ENCODE measurements at regions not wholly inside any gene's neighbourhood (a gene's known extent, or its start where the extent isn't known, plus 50 kb on each side); places are given as distances from the start of the nearest gene placed in this dataset.

DNA sequence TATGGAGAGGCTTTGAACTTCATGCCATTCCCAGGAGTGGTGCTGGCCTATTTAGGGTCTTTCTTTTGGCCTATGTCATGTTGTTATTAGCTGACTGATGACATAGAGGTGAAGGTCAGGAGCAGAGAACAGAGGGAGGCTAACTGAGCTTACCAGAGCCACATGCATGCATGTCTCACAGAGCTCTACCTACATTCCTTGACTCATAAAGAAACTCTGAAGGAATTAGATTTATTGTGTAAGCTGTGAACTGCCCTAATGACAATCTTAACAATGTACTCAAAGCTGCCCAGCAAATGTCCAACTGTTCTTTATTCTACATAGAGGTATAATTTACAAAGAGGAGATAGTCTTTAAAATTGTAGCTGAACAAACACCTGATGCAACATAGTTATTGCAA lies 192.7 kb upstream of the CNR1 start:
- no peak for DNase-seq (ENCODE audit: low read depth in 2 of 2)

GRCh38 chr6:88349511-88349910 lies 183.4 kb upstream of the CNR1 start:
- DNase-seq (ENCODE audit: low read depth in 2 of 2), result no peak

- DNase-seq (ENCODE audit: low read depth in 2 of 2), result no peak
Measured at GRCh38 chr6:88342336-88342735, 176.2 kb upstream of the CNR1 start.

GRCh38 chr6:88339761-88340160 lies 173.6 kb upstream of the CNR1 start:
- DNase-seq (ENCODE audit: low read depth in 2 of 2), result no peak

DNA sequence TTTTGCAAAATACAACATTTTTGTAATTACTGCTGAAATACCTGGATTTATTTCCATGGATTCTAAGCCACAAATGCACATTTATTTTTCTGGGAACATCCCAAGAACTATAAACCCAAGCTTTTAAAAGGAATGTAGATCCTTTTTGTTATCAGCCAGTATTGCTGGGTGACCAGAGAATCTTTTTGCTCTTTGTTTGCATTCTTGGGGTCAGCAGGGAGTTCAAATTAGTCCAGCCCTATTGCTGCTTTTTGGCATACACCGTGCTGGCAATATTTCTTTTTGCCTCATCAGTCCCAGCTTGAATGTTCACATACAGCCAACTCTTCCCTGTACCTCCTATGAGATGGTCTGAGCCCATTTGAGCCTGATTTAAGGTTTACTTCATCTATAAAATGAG lies 155.2 kb upstream of the CNR1 start:
- DNase-seq (ENCODE audit: low read depth in 2 of 2), result no peak

DNA sequence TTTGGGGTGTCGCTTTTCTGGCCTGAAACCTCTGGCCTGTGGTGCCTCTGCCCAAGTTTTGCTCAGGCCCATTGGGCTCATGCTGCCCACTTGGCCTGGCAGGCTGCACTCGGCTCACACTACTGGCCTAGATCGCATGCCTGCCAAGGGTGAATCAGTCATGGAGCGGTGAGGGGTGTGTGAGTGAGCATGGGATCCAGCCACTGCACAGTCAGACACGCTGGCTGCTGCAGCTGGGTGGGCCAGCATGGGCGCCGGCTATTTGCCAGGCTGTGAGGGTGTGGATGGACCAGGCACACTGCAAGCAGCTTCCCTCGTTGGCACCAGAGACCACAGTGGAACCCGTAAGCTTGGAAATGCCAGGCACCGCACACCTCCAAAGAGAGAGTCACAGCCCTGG lies 145.4 kb upstream of the CNR1 start:
- DNase-seq (ENCODE audit: low read depth in 2 of 2), result no peak

GRCh38 chr6:88304520-88304919 lies 138.4 kb upstream of the CNR1 start:
- no peak for DNase-seq (ENCODE audit: low read depth in 2 of 2)

GRCh38 chr6:88302769-88303225 lies 136.7 kb upstream of the CNR1 start:
- DNase-seq (ENCODE audit: low read depth in 2 of 2), result no peak

- DNase-seq (ENCODE audit: low read depth in 2 of 2), result no peak
Measured at GRCh38 chr6:88301888-88302768, 136.0 kb upstream of the CNR1 start.

- DNase-seq (ENCODE audit: low read depth in 2 of 2), result no peak
Measured at GRCh38 chr6:88301256-88301655, 135.1 kb upstream of the CNR1 start.

DNA sequence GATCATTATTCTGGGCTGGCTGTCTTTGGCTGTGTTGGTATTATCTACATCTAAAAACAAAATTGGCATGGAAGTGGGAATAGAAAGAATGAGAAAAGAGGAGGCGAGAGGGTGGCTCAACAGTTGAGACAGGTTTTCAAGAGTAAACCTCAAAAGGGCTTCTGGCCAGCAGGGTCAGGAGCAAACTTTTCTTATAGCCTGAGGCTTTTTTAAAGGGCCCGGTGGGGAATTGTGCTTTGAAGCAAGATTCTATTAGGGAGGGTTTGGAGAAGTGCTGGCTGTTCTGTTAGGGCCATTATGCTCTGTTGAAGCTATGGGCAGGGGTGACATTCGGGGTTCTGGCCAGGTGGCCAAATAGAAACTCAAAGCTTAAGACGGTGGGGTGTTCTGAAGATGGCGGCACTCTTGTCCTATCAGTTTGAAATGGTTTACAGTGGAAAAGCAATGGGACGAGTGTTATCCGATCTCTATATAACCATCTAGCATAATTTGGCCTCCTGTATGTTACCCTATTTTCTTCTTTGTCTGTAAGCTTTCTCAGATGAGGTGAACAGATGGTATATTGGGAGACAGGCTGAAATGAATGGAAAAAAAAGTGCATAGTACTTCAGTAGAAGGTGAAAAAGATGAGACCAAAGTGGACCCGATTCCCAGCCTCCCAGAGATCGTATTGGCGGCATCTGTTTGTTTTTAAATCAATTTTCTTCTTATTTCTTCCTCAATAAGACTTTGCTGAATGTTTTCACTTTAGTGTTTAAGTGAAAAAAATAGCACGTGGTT lies 132.1 kb upstream of the CNR1 start:
- DNase-seq (ENCODE audit: low read depth in 2 of 2), result no peak

DNA sequence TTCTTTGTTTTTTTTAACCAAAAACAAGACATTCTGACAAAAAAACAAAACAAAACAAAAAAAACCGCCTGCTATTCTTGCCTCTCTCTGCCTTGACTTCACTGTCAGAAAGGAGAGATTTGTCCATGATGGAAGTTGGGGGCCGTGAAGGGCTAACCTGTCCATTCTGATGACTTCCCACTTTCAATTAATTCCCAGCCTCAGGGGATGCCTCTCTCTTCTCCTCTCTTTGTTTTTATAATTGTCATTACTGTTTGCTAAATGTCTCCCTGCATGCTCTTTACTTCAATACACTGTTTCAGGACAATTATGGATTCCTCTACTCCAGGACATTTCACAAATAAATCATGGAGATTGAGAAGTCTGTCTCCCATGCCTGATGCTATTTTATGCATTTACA lies 130.5 kb upstream of the CNR1 start:
- no peak for DNase-seq (ENCODE audit: low read depth in 2 of 2)

DNA sequence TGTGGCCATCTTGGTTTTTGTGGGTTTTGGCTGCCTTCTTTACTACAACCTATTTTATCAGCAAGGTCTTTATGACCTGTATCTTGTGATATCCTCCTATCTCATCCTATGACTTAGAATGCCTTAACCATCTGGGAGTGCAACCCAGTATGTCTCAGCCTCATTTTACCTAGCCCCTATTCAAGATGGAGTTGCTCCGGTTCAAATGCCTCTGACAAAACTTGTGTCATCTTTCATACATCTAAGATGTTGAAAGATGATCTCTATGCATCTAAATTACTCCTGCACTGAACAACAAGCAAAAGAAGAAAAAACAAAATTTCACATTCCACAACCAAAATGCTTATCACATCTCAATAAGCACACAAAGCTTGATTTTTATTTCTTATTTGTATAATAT lies 129.5 kb upstream of the CNR1 start:
- no peak for DNase-seq (ENCODE audit: low read depth in 2 of 2)

GRCh38 chr6:88294702-88295101 lies 128.6 kb upstream of the CNR1 start:
- DNase-seq (ENCODE audit: low read depth in 2 of 2), result no peak

DNA sequence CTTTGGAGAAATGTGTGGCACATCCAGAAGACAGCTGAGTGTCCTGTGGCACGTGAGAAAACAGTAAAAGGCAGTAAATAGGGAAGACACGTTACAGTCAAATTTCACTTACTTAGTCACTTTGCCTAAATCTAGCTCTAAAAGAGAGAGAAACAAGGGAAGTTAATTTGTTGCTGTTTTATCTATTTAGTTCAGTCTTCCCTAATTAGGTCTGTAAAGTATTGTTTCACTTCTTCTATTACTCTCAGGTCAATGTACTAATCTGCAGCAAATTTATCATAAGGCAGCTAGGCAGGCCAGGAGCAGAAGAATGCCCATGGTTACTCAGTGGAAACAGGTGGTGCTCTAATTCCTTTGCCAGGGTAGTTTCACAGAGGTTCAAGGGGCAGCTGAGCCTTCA lies 124.3 kb upstream of the CNR1 start:
- DNase-seq (ENCODE audit: low read depth in 2 of 2), result no peak

GRCh38 chr6:88287696-88288095 lies 121.5 kb upstream of the CNR1 start:
- DNase-seq (ENCODE audit: low read depth in 2 of 2), result no peak

GRCh38 chr6:88276331-88276730 lies 110.2 kb upstream of the CNR1 start:
- DNase-seq (ENCODE audit: low read depth in 2 of 2), result no peak

DNA sequence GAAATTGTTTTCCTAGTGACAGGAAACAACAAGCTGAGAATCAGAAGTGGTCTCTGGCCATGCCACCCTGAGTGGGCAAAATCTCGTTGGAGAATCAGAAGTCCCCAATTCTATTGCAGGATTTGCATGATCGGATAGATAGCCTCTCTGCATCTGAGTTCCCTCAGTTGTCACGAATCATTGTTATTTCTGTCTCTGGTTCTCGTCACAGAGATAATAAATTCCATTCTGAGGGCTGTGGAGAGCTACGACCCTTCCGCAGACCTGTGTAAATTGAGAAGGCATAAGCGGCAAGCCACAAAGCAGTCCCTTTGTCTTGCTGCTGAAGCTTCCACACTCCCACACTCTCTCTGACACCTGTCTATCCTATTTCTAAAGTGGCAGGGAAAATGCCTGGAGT lies 102.4 kb upstream of the CNR1 start:
- DNase-seq (ENCODE audit: low read depth in 2 of 2), result no peak

- DNase-seq (ENCODE audit: low read depth in 2 of 2), result no peak
Measured at GRCh38 chr6:88266126-88266525, 100.0 kb upstream of the CNR1 start.

DNA sequence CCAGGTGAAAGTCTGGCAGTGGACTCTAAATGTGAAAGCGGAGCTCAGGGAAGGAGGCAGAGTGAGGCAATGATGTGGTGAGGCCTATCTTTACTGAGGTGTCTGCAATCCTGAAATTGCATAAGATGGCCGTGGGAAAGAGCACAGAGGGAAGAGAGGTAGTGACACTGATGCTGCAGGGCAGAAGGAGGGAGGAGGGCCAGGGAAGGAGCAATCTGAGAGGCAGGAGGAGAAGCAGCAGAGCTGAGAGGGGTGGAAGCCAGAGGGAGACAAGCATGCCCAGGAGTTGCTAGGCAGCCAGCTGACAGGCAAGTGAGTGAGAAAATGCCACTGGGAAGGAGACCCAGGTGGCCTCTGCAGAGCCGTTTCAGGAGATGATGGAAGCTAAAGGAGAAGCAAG lies 97.4 kb upstream of the CNR1 start:
- DNase-seq (ENCODE audit: low read depth in 2 of 2), result no peak

DNA sequence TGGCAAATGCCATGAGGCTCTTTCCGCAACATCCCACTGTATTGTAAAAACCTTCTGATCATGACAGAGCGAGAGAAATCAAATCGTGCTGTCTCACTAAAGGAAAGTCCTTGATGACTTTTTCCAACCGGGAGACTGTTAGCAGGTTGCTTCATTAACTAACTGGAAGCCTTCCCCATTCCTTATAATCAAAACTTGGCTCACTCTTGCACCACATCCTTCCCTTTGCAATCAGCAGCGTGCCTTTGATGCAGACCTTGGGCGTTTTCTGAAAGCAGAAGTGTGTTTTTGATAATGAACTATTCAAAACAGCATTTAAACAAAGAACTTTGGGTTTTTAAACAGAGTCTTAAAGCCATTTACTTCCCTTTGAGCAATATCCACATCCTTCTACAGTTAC lies 96.2 kb upstream of the CNR1 start:
- no peak for DNase-seq (ENCODE audit: low read depth in 2 of 2)

- DNase-seq (ENCODE audit: low read depth in 2 of 2), result no peak
Measured at GRCh38 chr6:88251301-88251700, 85.2 kb upstream of the CNR1 start.

GRCh38 chr6:88248709-88249321 lies 82.7 kb upstream of the CNR1 start:
- DNase-seq (ENCODE audit: low read depth in 2 of 2), result no peak

Data from fibroblast of skin of left biceps (primary cell).